ENCODE measurements at regions not wholly inside any gene's neighbourhood (a gene's known extent, or its start where the extent isn't known, plus 50 kb on each side); places are given as distances from the start of the nearest gene placed in this dataset.

GRCh38 chr2:3078684-3079083 lies 298.9 kb downstream of the EIPR1 start:
- H3K4me1 ChIP-seq (ENCODE audit: control insufficient read depth in 1 of 2, insufficient read depth in 2 of 2, low read depth in 1 of 2, low read length in 1 of 2), result peaks cover 0 to 26% of the 10 kb centered on the region in 2 experiments; a peak in 1 of 4 replicates
- no peaks in the 10 kb centered on the region for H4K20me1 ChIP-seq (ENCODE audit: insufficient read depth)
- no peak overlapping the region for H3K4me3 ChIP-seq (ENCODE audit: low read depth in 2 of 2, low read length in 1 of 2)
- H3K9me3 ChIP-seq, result no peaks in the 10 kb centered on the region
- no peak overlapping the region for H3K27ac ChIP-seq (ENCODE audit: low read depth in 2 of 2, low read length in 1 of 2)
- no peak overlapping the region for H3K9ac ChIP-seq
- CTCF ChIA-PET, result no interaction called here
- no peaks in the 10 kb centered on the region for H3K9me2 ChIP-seq
- POLR2A ChIA-PET, result no interaction called here
- TF ChIP-seq SIN3A (IDR thresholded peaks at IDR 0.05; ENCODE audit: borderline replicate concordance, low read depth, low read length) (no peak), ZBTB33 (IDR thresholded peaks at IDR 0.05; ENCODE audit: borderline replicate concordance, low read depth) (no peak), JUND (IDR thresholded peaks at IDR 0.05) (no peak), SMC3 (IDR thresholded peaks at IDR 0.05; ENCODE audit: low read depth, low read length) (no peak), CHD2 (IDR thresholded peaks at IDR 0.05; ENCODE audit: low read length, partially characterized antibody) (no peak), REST (IDR thresholded peaks at IDR 0.05; ENCODE audit: low read depth, low read length) (no peak), NRF1 (IDR thresholded peaks at IDR 0.05; ENCODE audit: low read depth, low read length) (no peak)
- H3K79me2 ChIP-seq (ENCODE audit: insufficient read depth), result no peaks in the 10 kb centered on the region; the same call in 1 of the 2 replicates
- H3K4me2 ChIP-seq, result no peak overlapping the region
- H2AFZ ChIP-seq (ENCODE audit: low read depth), result no peak overlapping the region
- peaks cover 0 to 2% of the 10 kb centered on the region in 2 experiments for H3K36me3 ChIP-seq (replicated peaks in 1 of 2; ENCODE audit: control insufficient read depth in 1 of 2, insufficient read depth in 2 of 2, low read length in 1 of 2)
- H3K27me3 ChIP-seq (ENCODE audit: insufficient read depth), result no peaks in the 10 kb centered on the region
- WGBS (ENCODE audit: low lambda C conversion rate), result 60% methylated on average over 4 of the region's 4 CpGs
- no peaks in the 10 kb centered on the region for H3F3A ChIP-seq (replicated peaks; ENCODE audit: insufficient read depth)
- DNase-seq, result no peak

GRCh38 chr2:3076848-3077642 lies 300.6 kb downstream of the EIPR1 start:
- ChIA-PET CTCF (interaction anchor here (1.1 kb wide), 2 partner anchors 10 to 20 kb away, joined by 3 read pairs; no protein-coding TSS in a partner anchor), POLR2A (no interaction called here)
- peaks cover 0 to 39% of the 10 kb centered on the region in 2 experiments; a peak in 2 of 4 replicates for H3K4me1 ChIP-seq (ENCODE audit: control insufficient read depth in 1 of 2, insufficient read depth in 2 of 2, low read depth in 1 of 2, low read length in 1 of 2)
- H3K4me3 ChIP-seq (ENCODE audit: low read depth in 2 of 2, low read length in 1 of 2), result no peak overlapping the region
- H3K9me2 ChIP-seq, result no peaks in the 10 kb centered on the region
- no peaks in the 10 kb centered on the region for H4K20me1 ChIP-seq (ENCODE audit: insufficient read depth)
- H3K79me2 ChIP-seq (ENCODE audit: insufficient read depth), result no peaks in the 10 kb centered on the region; the same call in 1 of the 2 replicates
- peak; percentile 59 for DNase-seq
- no peak overlapping the region for H2AFZ ChIP-seq (ENCODE audit: low read depth)
- WGBS (ENCODE audit: low lambda C conversion rate), result 58% methylated on average over 19 of the region's 21 CpGs
- no peaks in the 10 kb centered on the region for H3F3A ChIP-seq (replicated peaks; ENCODE audit: insufficient read depth)
- no peaks in the 10 kb centered on the region for H3K9me3 ChIP-seq
- no peaks in the 10 kb centered on the region for H3K27me3 ChIP-seq (ENCODE audit: insufficient read depth)
- H3K27ac ChIP-seq (ENCODE audit: low read depth in 2 of 2, low read length in 1 of 2), result peak overlapping the region in 1 of 2 experiments; percentile 81; a peak in 2 of 4 replicates
- no peak overlapping the region for H3K9ac ChIP-seq
- no peaks in the 10 kb centered on the region for H3K36me3 ChIP-seq (replicated peaks in 1 of 2; ENCODE audit: control insufficient read depth in 1 of 2, insufficient read depth in 2 of 2, low read length in 1 of 2)
- no peak overlapping the region for H3K4me2 ChIP-seq
- TF ChIP-seq PBX3 (IDR thresholded peaks at IDR 0.05), result no peak
- TF ChIP-seq RFX5 (IDR thresholded peaks at IDR 0.05; ENCODE audit: low read length), result no peak
- no peak for TF ChIP-seq SMC3 (IDR thresholded peaks at IDR 0.05; ENCODE audit: low read depth, low read length)
- no peak for TF ChIP-seq NFIC (IDR thresholded peaks at IDR 0.05; ENCODE audit: borderline replicate concordance)
- TF ChIP-seq MAX (IDR thresholded peaks at IDR 0.05; ENCODE audit: low read depth), result no peak
- TF ChIP-seq YY1 (IDR thresholded peaks at IDR 0.05; ENCODE audit: low read depth), result no peak
- no peak for TF ChIP-seq RCOR1 (IDR thresholded peaks at IDR 0.05; ENCODE audit: low read length)
- no peak for TF ChIP-seq NRF1 (IDR thresholded peaks at IDR 0.05; ENCODE audit: low read depth, low read length)
- TF ChIP-seq TAF1 (IDR thresholded peaks at IDR 0.05; ENCODE audit: borderline replicate concordance, low read depth, low read length), result no peak
- no peak for TF ChIP-seq TCF12 (IDR thresholded peaks at IDR 0.05)
- TF ChIP-seq GABPA (IDR thresholded peaks at IDR 0.05; ENCODE audit: low read depth), result no peak
- TF ChIP-seq REST (IDR thresholded peaks at IDR 0.05; ENCODE audit: low read depth, low read length), result no peak
